Neuronal stem cell (in vitro differentiated cells): ENCODE measurements at regions not wholly inside any gene's neighbourhood (a gene's known extent, or its start where the extent isn't known, plus 50 kb on each side); places are given as distances from the start of the nearest gene placed in this dataset.
"Not testable (repeated sequence)": the region's sequence is repeated elsewhere in the genome, so short reads cannot be mapped to it uniquely, and the experiment has no call there.

ENCODE experiments used
- DNase-seq: peaks from one replicate; pipeline ENCODE4 v3.0.0-alpha.2; 2013; ENCODE audit warnings: low spot score
- H2AFZ ChIP-seq: one replicate; pipeline ENCODE4 v1.6.1; 2013; ENCODE audit warnings: mild to moderate bottlenecking, low read length, inconsistent platforms
- H2AK5ac ChIP-seq: 2 replicates; pipeline ENCODE4 v1.6.1; 2013; ENCODE audit warnings: low read depth, mild to moderate bottlenecking, inconsistent platforms, low read length, moderate library complexity, mixed read lengths
- H2BK120ac ChIP-seq: 2 replicates; pipeline ENCODE4 v1.6.1; 2013; ENCODE audit warnings: low read depth, mild to moderate bottlenecking, inconsistent platforms, low read length, moderate library complexity, mixed read lengths
- H2BK12ac ChIP-seq: one replicate; pipeline ENCODE4 v1.6.1; 2013; ENCODE audit warnings: low read length, inconsistent platforms
- H2BK15ac ChIP-seq: 2 replicates; pipeline ENCODE4 v1.6.1; 2013; ENCODE audit warnings: mild to moderate bottlenecking, low read length, inconsistent platforms, mixed read lengths
- H2BK5ac ChIP-seq: one replicate; pipeline ENCODE4 v1.6.1; 2013; ENCODE audit warnings: inconsistent platforms, mild to moderate bottlenecking, low read length, moderate library complexity
- H3K14ac ChIP-seq: one replicate; pipeline ENCODE4 v1.6.1; 2013; ENCODE audit warnings: low read length, inconsistent platforms
- H3K18ac ChIP-seq: 2 replicates; pipeline ENCODE4 v1.6.1; 2013; ENCODE audit warnings: low read length, inconsistent platforms
- H3K23ac ChIP-seq: 2 replicates; pipeline ENCODE4 v1.6.1; 2013; ENCODE audit warnings: low read depth, mild to moderate bottlenecking, mixed read lengths, low read length, inconsistent platforms; ENCODE audit not compliant: poor library complexity
- H3K27ac ChIP-seq: replicated peaks from 3 replicates; pipeline ENCODE4 v1.5.1; 2013; ENCODE audit warnings: low read length, inconsistent platforms
- H3K27me3 ChIP-seq, 3 experiments: 2 replicates each; pipeline ENCODE4 v1.6.1; 2013; ENCODE audit warnings: low read length in 3 of 3, mild to moderate bottlenecking in 2 of 3, inconsistent platforms in 1 of 3, low read depth in 1 of 3, mixed read lengths in 1 of 3, moderate library complexity in 1 of 3; ENCODE audit not compliant: control insufficient read depth in 3 of 3, insufficient read depth in 3 of 3
- H3K36me3 ChIP-seq, 2 donors: replicated peaks in 1 of 2; 2 replicates each; pipeline ENCODE4 v1.6.1; 2013; ENCODE audit warnings: low read length in 2 of 2; ENCODE audit not compliant: control insufficient read depth in 2 of 2, insufficient read depth in 2 of 2
- H3K4ac ChIP-seq: 2 replicates; pipeline ENCODE4 v1.6.1; 2013; ENCODE audit warnings: inconsistent platforms, mild to moderate bottlenecking, low read length, moderate library complexity
- H3K4me1 ChIP-seq, 2 donors: 1 replicate in 1 of 2; 2 replicates in 1 of 2; pipeline ENCODE4 v1.6.1; 2013; ENCODE audit warnings: low read length in 2 of 2, low read depth in 1 of 2; ENCODE audit not compliant: control insufficient read depth in 2 of 2, insufficient read depth in 1 of 2
- H3K4me2 ChIP-seq: one replicate; pipeline ENCODE4 v1.6.1; 2013; ENCODE audit warnings: mild to moderate bottlenecking, low read length, inconsistent platforms; ENCODE audit not compliant: insufficient read depth, poor library complexity, severe bottlenecking
- H3K4me3 ChIP-seq, 2 donors: 2 replicates each; pipeline ENCODE4 v1.5.1; 2013; ENCODE audit warnings: low read length in 2 of 2, mild to moderate bottlenecking in 2 of 2, inconsistent platforms in 1 of 2, moderate library complexity in 1 of 2
- H3K79me1 ChIP-seq: one replicate; pipeline ENCODE4 v1.6.1; 2013; ENCODE audit warnings: low read depth, mild to moderate bottlenecking, inconsistent platforms, low read length, moderate library complexity
- H3K9ac ChIP-seq: one replicate; pipeline ENCODE4 v1.6.1; 2013; ENCODE audit warnings: mild to moderate bottlenecking, low read depth, low read length, inconsistent platforms; ENCODE audit not compliant: poor library complexity
- H3K9me3 ChIP-seq, 2 donors: replicated peaks in 1 of 2; 2 replicates each; pipeline versions ENCODE3 to v1.6.1; 2013; ENCODE audit warnings: low read length in 2 of 2, mild to moderate bottlenecking in 2 of 2, inconsistent platforms in 1 of 2, low read depth in 1 of 2, mixed read lengths in 1 of 2, moderate library complexity in 1 of 2; ENCODE audit not compliant: control insufficient read depth in 2 of 2, insufficient read depth in 1 of 2
- H4K8ac ChIP-seq: one replicate; pipeline ENCODE4 v1.6.1; 2013; ENCODE audit warnings: low read depth, mild to moderate bottlenecking, inconsistent platforms, low read length, moderate library complexity
- H4K91ac ChIP-seq: one replicate; pipeline ENCODE4 v1.6.1; 2013; ENCODE audit warnings: low read length, low read depth, mild to moderate bottlenecking, inconsistent platforms; ENCODE audit not compliant: poor library complexity
- WGBS, 2 donors: extraction: QIAGEN DNeasy Blood & Tissue Kit; methylation state at CpG; one replicate each; pipeline ENCODE4 v1.1.7; 2013; ENCODE audit warnings: missing lambda C conversion rate in 2 of 2, mixed read lengths in 1 of 2; ENCODE audit not compliant: insufficient read length in 2 of 2, insufficient replicate concordance in 1 of 2; ENCODE audit errors: extremely low coverage in 2 of 2; 5-methylcytosine and 5-hydroxymethylcytosine counted together

DNA sequence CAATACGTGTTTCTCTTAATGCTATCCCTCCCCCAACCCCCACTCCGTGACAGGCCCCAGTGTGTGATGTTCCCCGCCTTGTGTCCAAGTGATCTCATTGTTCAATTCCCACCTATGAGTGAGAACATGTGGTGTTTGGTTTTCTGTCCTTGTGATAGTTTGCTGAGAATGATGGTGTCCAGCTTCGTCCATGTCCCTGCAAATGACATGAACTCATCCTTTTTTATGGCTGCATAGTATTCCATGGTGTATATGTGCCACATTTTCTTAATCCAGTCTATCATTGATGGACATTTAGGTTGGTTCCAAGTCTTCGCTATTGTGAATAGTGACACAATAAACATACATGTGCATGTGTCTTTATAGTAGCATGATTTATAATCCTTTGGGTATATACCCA lies 52.5 kb downstream of the KIAA0408 start:
- H3K4me1 ChIP-seq, H3K23ac ChIP-seq, H4K91ac ChIP-seq, H3K4me2 ChIP-seq, H3K27me3 ChIP-seq, H3K9me3 ChIP-seq, H3K79me1 ChIP-seq, H2AK5ac ChIP-seq, H2BK15ac ChIP-seq, H3K36me3 ChIP-seq, H3K18ac ChIP-seq, H3K4me3 ChIP-seq, H3K9ac ChIP-seq, H4K8ac ChIP-seq, H3K4ac ChIP-seq, H2BK5ac ChIP-seq, DNase-seq, H2BK12ac ChIP-seq, H2AFZ ChIP-seq, H3K14ac ChIP-seq, H3K27ac ChIP-seq, H2BK120ac ChIP-seq: not testable (repeated sequence)
- no CpG with 5 or more reads among the region's 5 CpGs for WGBS, 2 donors

DNA sequence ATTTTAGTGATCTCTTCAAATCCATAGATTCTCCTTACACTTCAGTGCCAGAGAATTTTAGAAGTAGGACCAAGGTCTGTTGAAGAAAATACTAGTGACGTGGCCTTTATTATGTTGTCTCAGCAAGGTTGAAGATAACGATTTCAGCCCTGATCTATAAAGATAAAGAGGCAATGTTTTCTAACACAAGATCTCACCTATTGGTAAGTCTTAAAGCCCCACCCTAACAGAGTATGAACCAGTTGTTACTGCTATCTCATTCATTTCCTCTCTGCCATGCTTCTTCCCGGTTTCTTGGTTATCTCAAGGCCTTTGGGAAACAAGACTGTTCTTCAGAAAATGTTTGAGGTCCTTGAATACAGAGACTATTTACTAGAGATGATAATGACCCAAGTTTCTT lies 53.1 kb downstream of the KIAA0408 start:
- Histone ChIP-seq H3K4me1 (no peaks in the 10 kb centered on the region), H2BK120ac (no peak overlapping the region), H3K36me3 (no peaks in the 10 kb centered on the region), H2AFZ (no peak overlapping the region), H3K9me3 (no peaks in the 10 kb centered on the region), H2BK15ac (no peak overlapping the region), H2BK12ac (no peak overlapping the region), H4K8ac (no peak overlapping the region), H3K27ac (no peak overlapping the region), H3K9ac (no peak overlapping the region), H3K79me1 (no peaks in the 10 kb centered on the region), H3K14ac (no peak overlapping the region), H3K27me3 (no peaks in the 10 kb centered on the region), H2AK5ac (no peak overlapping the region), H4K91ac (no peak overlapping the region), H3K4me3 (no peak overlapping the region), H3K23ac (no peak overlapping the region), H3K18ac (no peak overlapping the region), H3K4me2 (no peak overlapping the region), H3K4ac (no peak overlapping the region), H2BK5ac (no peak overlapping the region)
- WGBS, 2 donors, result no CpG with 5 or more reads among the region's 3 CpGs
- DNase-seq, result no peak

DNA sequence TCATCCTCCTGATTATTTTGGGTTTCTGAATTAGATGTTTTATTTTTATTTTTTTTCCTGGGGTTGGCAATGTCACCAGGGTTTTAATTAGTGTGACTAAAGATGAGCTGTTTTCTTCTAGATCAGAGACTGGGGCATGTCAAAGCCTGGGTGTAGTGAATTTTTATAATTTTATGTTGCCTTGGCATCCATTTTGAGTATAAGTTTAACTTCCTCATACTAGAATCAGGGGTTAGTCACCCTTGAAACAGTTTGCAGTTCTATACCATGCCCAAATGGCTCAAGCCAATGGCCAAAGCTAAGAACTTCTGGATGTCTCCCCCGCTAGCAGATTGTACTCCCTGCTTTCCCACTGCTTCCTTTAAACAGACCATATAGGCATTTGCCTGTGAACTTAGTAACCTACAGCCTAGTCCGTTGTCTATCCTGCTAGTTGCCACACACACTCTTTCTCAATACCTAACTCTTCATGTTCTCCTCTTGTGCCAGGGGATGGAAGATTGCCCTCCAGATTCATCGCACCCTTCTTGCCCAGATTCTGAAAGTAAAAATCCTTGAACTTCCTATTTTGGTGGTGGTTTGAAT lies 54.5 kb downstream of the KIAA0408 start:
- no peaks in the 10 kb centered on the region for H3K4me1 ChIP-seq
- no peak overlapping the region for H4K91ac ChIP-seq
- H2AFZ ChIP-seq, result no peak overlapping the region
- H2BK15ac ChIP-seq, result no peak overlapping the region
- H2BK12ac ChIP-seq, result no peak overlapping the region
- no peak overlapping the region for H3K9ac ChIP-seq
- H3K14ac ChIP-seq, result no peak overlapping the region
- no peaks in the 10 kb centered on the region for H3K36me3 ChIP-seq
- no CpG with 5 or more reads among the region's 3 CpGs for WGBS, 2 donors
- no peak overlapping the region for H2BK120ac ChIP-seq
- H3K4me2 ChIP-seq, result no peak overlapping the region
- H3K4me3 ChIP-seq, result no peak overlapping the region
- no peak overlapping the region for H4K8ac ChIP-seq
- H3K79me1 ChIP-seq, result no peaks in the 10 kb centered on the region
- H3K4ac ChIP-seq, result no peak overlapping the region
- no peak overlapping the region for H3K27ac ChIP-seq
- H3K27me3 ChIP-seq, result no peaks in the 10 kb centered on the region
- no peaks in the 10 kb centered on the region for H3K9me3 ChIP-seq
- DNase-seq, result no peak
- H2BK5ac ChIP-seq, result no peak overlapping the region
- no peak overlapping the region for H3K23ac ChIP-seq
- no peak overlapping the region for H2AK5ac ChIP-seq
- H3K18ac ChIP-seq, result no peak overlapping the region

DNA sequence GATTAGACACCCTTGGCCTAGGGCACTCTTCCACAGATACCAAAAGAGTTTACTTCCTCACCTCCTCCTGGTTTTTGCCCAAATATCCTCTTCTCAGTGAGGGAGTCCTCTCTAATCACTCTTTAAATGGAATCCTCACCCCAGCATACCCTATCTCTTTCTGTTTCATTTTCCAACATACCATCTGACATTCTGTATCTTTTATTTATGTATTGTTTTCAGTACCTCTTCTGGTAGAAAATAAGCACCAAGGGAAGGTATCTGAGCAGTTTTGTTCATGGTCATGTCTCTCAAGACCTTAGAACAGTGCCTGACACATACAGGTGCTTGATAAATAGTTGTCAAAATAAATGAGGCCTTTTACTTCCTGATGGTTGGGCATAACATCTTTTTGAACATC lies 55.1 kb downstream of the KIAA0408 start:
- Histone ChIP-seq H4K8ac (no peak overlapping the region), H3K4me3 (no peak overlapping the region), H2AFZ (no peak overlapping the region), H2BK12ac (no peak overlapping the region), H3K4ac (no peak overlapping the region), H3K79me1 (no peaks in the 10 kb centered on the region), H3K4me2 (no peak overlapping the region), H2AK5ac (no peak overlapping the region), H3K27me3 (no peaks in the 10 kb centered on the region), H2BK15ac (no peak overlapping the region), H3K4me1 (no peaks in the 10 kb centered on the region), H3K27ac (no peak overlapping the region), H3K14ac (no peak overlapping the region), H3K36me3 (no peaks in the 10 kb centered on the region), H2BK5ac (no peak overlapping the region), H3K9ac (no peak overlapping the region), H4K91ac (no peak overlapping the region), H3K9me3 (no peaks in the 10 kb centered on the region), H2BK120ac (no peak overlapping the region), H3K18ac (no peak overlapping the region), H3K23ac (no peak overlapping the region)
- no peak for DNase-seq
